ENCODE measurements at regions not wholly inside any gene's neighbourhood (a gene's known extent, or its start where the extent isn't known, plus 50 kb on each side); places are given as distances from the start of the nearest gene placed in this dataset.

DNA sequence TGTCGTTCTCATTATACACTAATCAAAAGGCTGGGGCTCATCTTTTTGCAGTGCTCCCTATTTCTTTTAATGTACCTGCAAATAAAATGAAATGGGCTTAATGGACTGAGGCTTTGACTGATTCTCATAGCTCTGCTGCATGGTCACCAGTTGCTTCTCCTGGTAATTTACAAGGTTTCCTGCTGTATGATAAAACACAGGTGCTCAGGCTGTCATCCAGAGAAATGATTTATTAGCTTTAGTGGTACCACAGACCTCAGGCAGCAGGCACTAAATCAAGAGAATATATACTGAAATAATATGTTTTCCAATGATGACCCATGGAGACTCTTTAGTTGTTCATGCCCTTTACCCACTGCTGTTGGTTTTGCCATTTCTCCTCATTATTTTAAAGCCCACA is 137.7 kb downstream of the C4orf33 start:
- Mint-ChIP-seq H3K36me3 (ENCODE audit: unreplicated experiment) (no peaks in the 10 kb centered on the region), H3K9me3 (ENCODE audit: unreplicated experiment) (no peaks in the 10 kb centered on the region), H3K27ac (ENCODE audit: unreplicated experiment) (no peak overlapping the region), H3K27me3 (ENCODE audit: unreplicated experiment) (no peaks in the 10 kb centered on the region), H3K4me3 (ENCODE audit: unreplicated experiment) (no peak overlapping the region), H3K4me1 (ENCODE audit: low read depth, unreplicated experiment) (no peaks in the 10 kb centered on the region)
- no peak for TF ChIP-seq CTCF (IDR thresholded peaks at IDR 0.05; ENCODE audit: partially characterized antibody, unreplicated experiment)
- no peak for DNase-seq

GRCh38 chr4:129236351-129236750 is 140.4 kb downstream of the C4orf33 start:
- no peak overlapping the region for H3K4me3 Mint-ChIP-seq (ENCODE audit: unreplicated experiment)
- no peak for TF ChIP-seq CTCF (IDR thresholded peaks at IDR 0.05; ENCODE audit: partially characterized antibody, unreplicated experiment)
- no peaks in the 10 kb centered on the region for H3K36me3 Mint-ChIP-seq (ENCODE audit: unreplicated experiment)
- H3K27me3 Mint-ChIP-seq (ENCODE audit: unreplicated experiment): no peaks in the 10 kb centered on the region
- DNase-seq: no peak
- H3K9me3 Mint-ChIP-seq (ENCODE audit: unreplicated experiment): no peaks in the 10 kb centered on the region
- H3K4me1 Mint-ChIP-seq (ENCODE audit: low read depth, unreplicated experiment): peaks cover 14% of the 10 kb centered on the region
- no peak overlapping the region for H3K27ac Mint-ChIP-seq (ENCODE audit: unreplicated experiment)

DNA sequence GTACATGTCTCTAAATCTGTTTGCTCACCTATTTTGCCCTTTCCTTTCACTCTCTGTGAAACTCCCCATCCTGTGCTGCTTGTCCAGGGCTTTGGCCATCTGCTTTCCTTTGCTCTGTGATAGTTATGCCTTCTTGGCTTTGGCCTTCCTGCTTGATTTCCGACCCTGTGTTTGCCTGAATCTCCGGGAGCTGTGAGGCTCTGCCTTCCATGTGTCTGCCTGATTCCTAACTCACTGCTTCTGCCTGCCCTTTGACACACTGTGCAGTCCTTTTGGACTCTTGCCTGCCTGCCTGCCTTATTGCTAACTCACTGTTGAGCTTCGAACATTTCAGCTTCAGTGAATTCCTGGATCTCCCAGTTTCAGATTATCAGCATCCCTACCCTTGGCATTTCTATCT is 143.1 kb downstream of the C4orf33 start:
- peak overlapping the region; percentile 10 for H3K27ac Mint-ChIP-seq (ENCODE audit: unreplicated experiment)
- H3K4me1 Mint-ChIP-seq (ENCODE audit: low read depth, unreplicated experiment): peaks cover 14% of the 10 kb centered on the region
- peak; percentile 13 for DNase-seq
- TF ChIP-seq CTCF (IDR thresholded peaks at IDR 0.05; ENCODE audit: partially characterized antibody, unreplicated experiment): no peak
- no peaks in the 10 kb centered on the region for H3K9me3 Mint-ChIP-seq (ENCODE audit: unreplicated experiment)
- no peaks in the 10 kb centered on the region for H3K36me3 Mint-ChIP-seq (ENCODE audit: unreplicated experiment)
- H3K4me3 Mint-ChIP-seq (ENCODE audit: unreplicated experiment): no peak overlapping the region
- no peaks in the 10 kb centered on the region for H3K27me3 Mint-ChIP-seq (ENCODE audit: unreplicated experiment)

DNA sequence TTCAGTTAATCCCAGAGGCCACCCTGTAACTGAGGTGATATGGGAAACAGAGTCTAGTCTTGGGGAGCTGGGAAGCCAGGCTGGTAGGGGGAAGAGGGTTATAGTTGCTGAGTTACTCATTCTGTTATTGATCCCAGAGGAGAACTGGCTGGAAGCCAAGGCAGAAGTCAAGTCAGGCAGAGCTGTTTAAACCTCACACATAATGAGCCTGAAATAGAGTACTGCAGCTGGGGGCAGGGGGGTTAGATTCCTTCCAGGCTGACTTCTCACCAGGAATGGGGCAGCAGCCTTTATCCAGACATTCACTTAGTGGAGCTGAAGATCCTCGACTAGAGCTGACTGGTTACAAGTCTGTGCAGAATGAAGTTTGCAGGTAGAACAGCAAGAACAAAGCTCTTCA is 144.9 kb downstream of the C4orf33 start:
- Mint-ChIP-seq H3K9me3 (ENCODE audit: unreplicated experiment) (no peaks in the 10 kb centered on the region), H3K27me3 (ENCODE audit: unreplicated experiment) (no peaks in the 10 kb centered on the region), H3K4me3 (ENCODE audit: unreplicated experiment) (no peak overlapping the region), H3K27ac (ENCODE audit: unreplicated experiment) (peak overlapping the region; percentile 7), H3K36me3 (ENCODE audit: unreplicated experiment) (no peaks in the 10 kb centered on the region), H3K4me1 (ENCODE audit: low read depth, unreplicated experiment) (peaks cover 14% of the 10 kb centered on the region)
- no peak for TF ChIP-seq CTCF (IDR thresholded peaks at IDR 0.05; ENCODE audit: partially characterized antibody, unreplicated experiment)
- DNase-seq: peak; percentile 34

DNA sequence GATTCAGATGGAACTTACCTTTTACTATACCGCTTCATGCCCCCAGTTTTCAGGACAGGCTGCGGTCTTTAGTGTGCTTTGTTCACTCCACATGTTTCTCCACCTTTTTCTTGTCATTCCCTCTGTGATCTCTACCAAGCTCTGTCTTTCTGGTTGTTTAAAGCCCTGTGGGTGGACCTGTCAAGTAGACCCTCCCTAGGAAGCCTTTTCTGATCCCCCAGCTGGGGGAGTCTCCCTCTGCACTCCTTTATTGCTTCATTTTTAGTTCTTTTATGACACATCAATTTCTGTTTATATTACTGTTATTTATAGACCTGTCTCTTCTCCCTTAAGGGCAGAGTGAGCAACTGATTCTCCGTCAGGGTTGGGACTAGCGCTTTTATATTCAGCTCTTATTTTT is 150.2 kb downstream of the C4orf33 start:
- H3K36me3 Mint-ChIP-seq (ENCODE audit: unreplicated experiment): no peaks in the 10 kb centered on the region
- no peak for TF ChIP-seq CTCF (IDR thresholded peaks at IDR 0.05; ENCODE audit: partially characterized antibody, unreplicated experiment)
- DNase-seq: no peak
- H3K27ac Mint-ChIP-seq (ENCODE audit: unreplicated experiment): no peak overlapping the region
- no peaks in the 10 kb centered on the region for H3K9me3 Mint-ChIP-seq (ENCODE audit: unreplicated experiment)
- H3K27me3 Mint-ChIP-seq (ENCODE audit: unreplicated experiment): no peaks in the 10 kb centered on the region
- H3K4me3 Mint-ChIP-seq (ENCODE audit: unreplicated experiment): no peak overlapping the region
- H3K4me1 Mint-ChIP-seq (ENCODE audit: low read depth, unreplicated experiment): peaks cover under 1% of the 10 kb centered on the region

Measured in glutamatergic neuron (in vitro differentiated cells).